ENCODE measurements at regions not wholly inside any gene's neighbourhood (a gene's known extent, or its start where the extent isn't known, plus 50 kb on each side); places are given as distances from the start of the nearest gene placed in this dataset.

DNA sequence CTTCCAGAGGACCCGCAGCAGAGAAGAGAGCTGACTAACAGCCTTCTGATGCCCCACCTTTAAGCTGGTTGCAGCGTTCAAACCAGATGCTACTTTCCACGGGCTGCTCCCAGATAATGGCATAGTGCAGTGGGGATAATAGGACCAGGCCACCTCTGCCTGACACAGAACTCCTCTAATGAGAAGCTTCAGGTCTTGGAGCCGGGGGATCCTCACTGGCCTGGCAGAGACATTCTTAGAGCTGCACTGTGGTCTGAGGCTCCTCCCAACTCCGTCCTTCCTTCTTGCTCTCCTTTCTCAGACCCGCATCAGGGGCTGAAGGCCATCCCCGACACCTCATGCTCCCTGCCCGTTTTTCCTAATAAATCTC is 206.6 kb upstream of the MARCKS start:
- TF ChIP-seq, protein P1, sequence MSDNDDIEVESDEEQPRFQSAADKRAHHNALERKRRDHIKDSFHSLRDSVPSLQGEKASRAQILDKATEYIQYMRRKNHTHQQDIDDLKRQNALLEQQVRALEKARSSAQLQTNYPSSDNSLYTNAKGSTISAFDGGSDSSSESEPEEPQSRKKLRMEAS (IDR thresholded peaks at IDR 0.05; ENCODE audit: low read depth, low read length), result no peak
- TF ChIP-seq, protein P2, sequence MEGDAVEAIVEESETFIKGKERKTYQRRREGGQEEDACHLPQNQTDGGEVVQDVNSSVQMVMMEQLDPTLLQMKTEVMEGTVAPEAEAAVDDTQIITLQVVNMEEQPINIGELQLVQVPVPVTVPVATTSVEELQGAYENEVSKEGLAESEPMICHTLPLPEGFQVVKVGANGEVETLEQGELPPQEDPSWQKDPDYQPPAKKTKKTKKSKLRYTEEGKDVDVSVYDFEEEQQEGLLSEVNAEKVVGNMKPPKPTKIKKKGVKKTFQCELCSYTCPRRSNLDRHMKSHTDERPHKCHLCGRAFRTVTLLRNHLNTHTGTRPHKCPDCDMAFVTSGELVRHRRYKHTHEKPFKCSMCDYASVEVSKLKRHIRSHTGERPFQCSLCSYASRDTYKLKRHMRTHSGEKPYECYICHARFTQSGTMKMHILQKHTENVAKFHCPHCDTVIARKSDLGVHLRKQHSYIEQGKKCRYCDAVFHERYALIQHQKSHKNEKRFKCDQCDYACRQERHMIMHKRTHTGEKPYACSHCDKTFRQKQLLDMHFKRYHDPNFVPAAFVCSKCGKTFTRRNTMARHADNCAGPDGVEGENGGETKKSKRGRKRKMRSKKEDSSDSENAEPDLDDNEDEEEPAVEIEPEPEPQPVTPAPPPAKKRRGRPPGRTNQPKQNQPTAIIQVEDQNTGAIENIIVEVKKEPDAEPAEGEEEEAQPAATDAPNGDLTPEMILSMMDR (IDR thresholded peaks at IDR 0.05; ENCODE audit: low read depth, low read length), result no peak
- no peak for TF ChIP-seq MYC (IDR thresholded peaks at IDR 0.05; ENCODE audit: low read depth, low read length)

Measured in NB4 (cell line).